Inflammatory macrophage treated with lipopolysaccharide for 1 hour (primary cell): ENCODE measurements at regions not wholly inside any gene's neighbourhood (a gene's known extent, or its start where the extent isn't known, plus 50 kb on each side); places are given as distances from the start of the nearest gene placed in this dataset.

ENCODE experiments used
- DNase-seq, 2 donors: peaks; one replicate each; pipeline ENCODE4 v3.0.0-alpha.2; 2020 to 2022

GRCh38 chr2:8520791-8521344 lies 161.0 kb upstream of the ID2 start:
- DNase-seq, result peak; percentile 84 to 96

DNA sequence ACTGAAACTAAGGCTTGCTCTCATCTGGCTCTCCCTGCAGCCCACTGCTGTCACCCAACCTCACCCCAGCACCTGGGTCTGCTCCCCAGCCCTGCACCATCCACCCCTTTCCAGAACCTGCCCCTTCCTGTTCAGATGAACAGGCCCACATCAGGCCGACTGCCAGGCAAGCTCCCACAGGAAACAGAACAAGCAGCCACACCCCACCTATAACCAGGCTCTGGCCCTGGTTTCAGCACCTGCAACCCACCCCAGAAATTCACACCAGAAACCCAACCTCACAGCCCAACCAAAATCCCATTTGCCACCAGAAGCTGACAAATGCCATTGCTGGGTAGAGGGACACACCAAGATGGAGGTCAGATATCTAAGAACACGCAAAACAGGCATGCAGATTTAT lies 159.2 kb upstream of the ID2 start:
- DNase-seq, result no peak

DNA sequence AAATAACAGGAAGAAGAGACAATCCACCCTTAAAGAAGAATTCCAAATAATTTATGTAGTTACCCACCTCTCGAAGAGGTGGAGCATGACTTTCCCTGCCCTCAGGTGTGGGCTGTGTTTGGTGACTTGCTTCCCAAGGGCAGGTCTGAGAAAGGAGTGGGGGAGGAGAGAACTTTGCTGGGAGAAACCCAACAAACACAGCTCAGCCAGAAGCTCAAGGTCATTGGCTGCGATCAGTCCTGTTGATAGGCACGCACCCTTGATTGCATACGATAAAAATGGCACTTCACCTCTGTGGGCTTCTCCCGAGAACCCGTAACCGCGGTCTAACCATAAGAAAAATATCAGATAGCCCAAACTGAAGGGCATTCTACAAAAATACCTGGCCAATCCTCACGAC lies 157.5 kb upstream of the ID2 start:
- no peak for DNase-seq

DNA sequence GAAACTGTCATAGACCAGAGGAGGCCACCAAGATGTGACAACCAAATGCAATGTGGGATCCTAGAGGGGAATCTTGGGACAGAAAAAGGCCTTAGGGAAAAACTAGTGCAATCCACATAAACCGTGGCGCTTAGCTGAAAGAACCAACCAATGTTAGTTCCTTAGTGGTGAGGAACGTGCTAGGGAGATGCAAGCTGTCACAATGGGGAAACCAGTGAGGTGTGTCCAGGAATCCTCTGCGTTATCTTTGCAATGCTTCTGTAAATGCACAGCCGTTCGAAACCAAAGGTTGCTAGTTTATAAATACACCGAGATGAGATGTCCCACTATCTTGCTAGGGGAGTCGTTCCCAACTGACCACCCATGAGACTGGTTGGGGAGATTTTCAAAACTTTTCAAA lies 157.0 kb upstream of the ID2 start:
- no peak for DNase-seq

GRCh38 chr2:8525236-8525581 lies 156.6 kb upstream of the ID2 start:
- no peak for DNase-seq

GRCh38 chr2:8525582-8526402 lies 156.1 kb upstream of the ID2 start:
- peak; percentile 63 to 72 for DNase-seq

DNA sequence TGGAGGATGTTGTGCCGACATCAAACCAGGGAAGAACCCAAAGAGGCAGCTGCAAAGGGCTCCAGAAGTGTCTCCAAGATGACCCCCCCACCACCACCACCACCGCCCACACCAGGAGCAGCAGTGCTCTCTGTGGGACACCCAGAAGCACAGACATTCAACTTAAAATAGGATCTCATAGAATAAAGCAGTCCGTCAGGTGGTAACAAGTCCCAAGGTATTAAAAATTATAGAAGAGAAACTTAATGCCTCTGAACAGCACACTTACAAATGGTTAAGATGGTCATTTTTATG lies 155.5 kb upstream of the ID2 start:
- no peak for DNase-seq

- DNase-seq, result no peak
Measured at GRCh38 chr2:8527031-8527430, 154.8 kb upstream of the ID2 start.

DNA sequence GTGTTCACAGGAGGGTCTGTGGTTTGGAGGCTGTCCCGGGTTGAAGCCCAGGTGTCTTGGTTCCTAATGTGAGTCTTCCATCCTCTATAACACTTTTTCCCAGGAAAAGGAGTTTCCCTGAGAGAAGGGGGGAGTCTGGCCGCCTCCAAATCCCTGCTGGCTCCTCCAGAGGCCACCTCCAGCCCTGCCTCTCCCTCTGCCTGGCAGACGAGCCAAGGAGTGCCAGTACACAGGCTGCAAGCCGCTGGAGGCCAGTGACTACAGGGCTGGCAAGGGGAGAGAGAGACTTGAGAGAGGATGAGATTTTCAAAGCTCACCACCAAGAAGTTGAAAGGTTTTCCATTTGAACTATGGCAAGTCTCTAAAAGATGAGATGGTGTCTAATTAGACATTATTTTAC lies 154.2 kb upstream of the ID2 start:
- no peak for DNase-seq

- DNase-seq, result no peak
Measured at GRCh38 chr2:8528863-8529262, 153.0 kb upstream of the ID2 start.

DNA sequence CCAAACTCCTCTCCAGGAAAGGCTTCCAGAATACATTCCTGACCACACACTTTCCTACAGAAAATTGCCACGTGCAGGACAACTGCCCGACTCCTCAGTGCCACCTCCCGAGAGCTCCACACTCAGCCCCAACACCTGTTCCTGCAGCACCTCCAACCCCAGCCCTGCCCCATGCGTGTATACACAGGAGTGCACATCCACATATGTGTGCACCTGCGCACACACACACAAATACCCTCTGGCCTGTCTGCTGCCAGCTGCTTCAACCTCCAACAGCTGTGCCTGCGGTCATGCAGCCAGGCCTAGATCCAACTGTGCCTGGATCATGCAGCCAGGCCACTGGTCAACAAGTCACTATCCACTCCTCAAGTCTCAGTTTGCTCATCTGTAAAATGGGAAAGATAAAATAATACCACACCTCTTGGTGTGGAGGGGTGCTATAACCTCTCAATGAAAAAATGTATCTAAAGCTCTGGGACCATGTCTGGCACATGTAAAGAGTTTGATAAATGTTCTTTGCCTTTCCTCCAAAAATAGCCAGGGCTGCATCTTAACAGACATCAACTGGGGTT lies 152.1 kb upstream of the ID2 start:
- DNase-seq, result no peak

DNA sequence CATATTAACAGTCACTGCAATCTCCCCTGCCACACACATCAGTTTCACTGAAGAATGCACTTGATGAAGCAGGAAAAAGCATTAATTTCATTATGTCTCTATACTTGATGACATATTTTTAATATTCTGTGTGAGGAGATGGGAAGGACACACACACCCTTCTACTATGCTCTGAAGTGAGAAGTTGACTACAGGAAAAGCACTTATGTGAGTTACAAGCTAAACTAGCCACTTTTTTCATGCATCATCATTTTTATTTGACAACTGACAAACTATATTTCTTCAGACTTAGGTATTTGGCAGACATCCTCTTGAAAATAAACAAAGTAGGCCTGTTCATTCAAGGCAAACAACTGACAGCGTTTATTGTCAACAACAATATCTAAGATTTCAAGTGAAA lies 150.4 kb upstream of the ID2 start:
- DNase-seq, result no peak

DNA sequence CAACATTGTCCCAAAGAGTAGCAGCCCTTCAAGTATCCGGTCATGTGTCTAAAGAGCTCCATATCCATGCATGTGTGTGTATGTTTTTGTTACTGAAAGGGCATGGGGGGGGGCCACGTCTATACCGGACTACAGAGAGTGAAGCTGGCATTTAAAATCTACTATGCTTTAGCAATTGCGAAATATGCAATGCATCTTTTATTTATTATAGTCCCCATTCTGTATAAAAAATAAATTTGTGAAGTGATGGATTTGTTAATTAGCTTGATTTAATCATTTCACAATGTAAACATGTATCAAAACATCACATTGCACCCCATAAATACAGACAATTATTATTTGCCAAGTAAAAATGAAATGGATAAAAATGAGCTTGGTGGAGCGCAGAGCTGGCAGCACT lies 149.4 kb upstream of the ID2 start:
- no peak for DNase-seq

- no peak for DNase-seq
Measured at GRCh38 chr2:8533923-8534322, 147.9 kb upstream of the ID2 start.

DNA sequence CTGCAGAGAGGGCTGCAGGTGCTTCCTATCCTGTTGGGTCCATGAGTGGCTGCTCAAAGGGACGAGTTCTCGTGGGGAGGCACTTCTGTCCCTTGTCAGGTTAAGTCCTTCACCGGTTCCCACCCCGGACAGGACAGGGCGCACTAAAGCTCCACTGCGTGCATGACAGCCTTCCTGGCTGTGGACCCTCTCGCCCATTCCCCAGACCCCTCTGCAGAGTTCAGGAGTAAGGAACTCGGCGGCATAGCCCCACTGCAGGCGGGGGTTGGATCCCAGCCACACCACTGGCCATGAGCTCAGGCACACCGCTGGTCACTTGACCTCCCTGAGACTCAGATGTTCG lies 147.5 kb upstream of the ID2 start:
- no peak for DNase-seq

GRCh38 chr2:8534729-8535468 lies 147.0 kb upstream of the ID2 start:
- peak; percentile 91 to 93 for DNase-seq

DNA sequence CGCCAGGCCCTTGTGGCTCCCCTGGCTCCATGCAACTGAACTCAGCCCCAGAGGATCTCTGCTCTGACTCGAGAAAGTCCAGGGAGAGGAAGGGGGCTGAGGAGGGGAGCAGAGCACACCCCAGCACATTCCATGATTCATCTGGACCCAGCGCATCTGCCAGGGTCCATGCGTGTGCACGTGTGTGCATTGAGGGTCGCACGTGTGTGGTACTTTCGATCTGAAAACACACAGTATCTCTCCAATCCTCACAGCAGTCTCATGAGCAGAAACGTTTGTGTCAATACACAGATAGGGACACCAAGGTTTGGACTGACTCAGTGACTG lies 146.4 kb upstream of the ID2 start:
- no peak for DNase-seq

DNA sequence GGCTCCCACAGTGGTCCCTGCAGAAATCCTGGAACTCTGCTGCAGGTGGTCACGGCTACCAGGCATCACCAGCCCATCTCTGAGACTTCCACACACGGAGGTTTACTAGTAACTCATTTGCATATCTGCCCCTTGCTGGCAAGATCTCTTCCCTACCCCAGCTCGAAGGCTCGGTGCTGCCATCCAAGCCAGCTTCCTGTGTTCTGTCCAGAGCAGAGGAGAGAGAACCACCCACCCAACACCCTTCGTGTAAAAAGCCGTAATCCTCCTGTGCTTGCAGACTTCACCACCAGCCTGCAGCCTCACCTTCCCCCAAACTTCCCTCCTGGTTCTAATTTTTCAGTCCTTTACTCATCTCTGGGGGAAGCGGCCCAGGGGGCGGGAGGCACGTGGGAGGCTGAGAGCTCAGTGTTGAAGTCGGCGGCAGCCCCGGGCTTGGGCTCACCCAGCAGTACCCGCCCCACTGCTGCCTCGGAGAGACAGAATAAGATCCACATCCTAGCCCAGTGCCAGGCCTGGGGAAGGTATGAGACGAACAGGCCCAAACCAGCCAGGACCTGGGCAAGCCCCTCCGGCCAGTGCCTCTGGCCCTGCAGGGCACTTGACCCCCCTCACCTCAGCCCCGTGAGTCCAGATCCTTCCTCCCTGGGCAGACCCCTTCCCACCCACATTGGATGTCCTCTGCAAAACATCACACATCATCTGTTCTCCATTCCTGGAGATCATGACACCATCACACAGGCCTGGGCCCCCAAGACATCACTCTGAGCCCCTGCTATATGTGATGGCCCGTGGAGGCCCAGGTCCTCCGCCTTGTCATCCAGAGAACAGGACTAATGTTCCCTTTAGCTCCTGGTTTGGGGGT lies 145.8 kb upstream of the ID2 start:
- peak; percentile 38 to 64 for DNase-seq

- peak in 1 of 2 donors; percentile 54 for DNase-seq
Measured at GRCh38 chr2:8536686-8537561, 144.9 kb upstream of the ID2 start.

DNA sequence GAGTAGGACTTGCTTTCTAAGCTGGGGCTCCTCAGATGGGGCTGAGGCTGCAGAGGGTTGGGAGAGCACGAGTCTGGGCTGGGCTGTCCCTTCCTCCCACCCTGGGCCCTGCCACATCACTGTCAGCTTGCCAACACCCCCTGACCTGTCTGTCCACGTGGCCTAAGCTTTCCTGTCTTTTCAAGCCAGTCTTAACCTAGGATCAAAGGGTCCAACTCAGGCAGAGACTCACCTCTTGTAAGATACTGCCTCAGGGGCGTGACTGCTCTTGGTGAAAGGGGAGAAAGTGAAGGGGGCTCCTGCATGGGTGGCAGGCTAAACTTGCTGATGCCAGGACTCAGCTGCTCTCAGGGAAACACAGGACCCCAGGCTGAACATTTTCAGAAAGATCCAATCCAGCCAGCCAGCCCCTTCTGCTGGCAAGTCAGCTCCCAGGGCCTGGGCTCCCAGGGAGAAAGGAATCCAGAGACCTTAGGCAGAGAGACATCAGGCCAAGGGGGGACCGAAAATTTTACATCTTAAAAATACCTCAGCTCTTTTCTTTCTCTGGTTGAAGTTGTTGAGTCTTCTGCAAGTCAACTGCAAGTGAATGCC lies 144.2 kb upstream of the ID2 start:
- peak in 1 of 2 donors; percentile 68 for DNase-seq

DNA sequence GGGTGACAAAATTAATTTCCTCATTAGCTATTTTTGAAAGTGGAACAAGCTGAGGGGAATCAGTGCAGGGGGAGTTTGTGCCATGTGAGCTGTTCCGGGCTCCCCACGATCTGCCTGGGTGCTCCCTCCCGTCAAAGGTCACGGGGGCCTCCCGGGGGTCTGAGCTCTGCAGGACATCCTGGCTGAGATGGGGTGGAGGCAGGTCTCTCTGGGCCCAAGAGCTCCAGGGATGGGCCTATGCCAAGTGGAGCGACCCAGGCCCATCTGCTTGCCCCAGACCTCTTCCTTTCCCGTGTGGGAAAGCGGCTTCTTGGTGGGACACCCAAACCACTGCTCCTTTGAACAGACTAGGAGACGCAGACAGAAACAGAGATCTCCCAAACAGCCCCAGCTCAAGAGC lies 143.3 kb upstream of the ID2 start:
- peak; percentile 30 to 37 for DNase-seq
